ENCODE measurements at regions not wholly inside any gene's neighbourhood (a gene's known extent, or its start where the extent isn't known, plus 50 kb on each side); places are given as distances from the start of the nearest gene placed in this dataset.
"Not testable (repeated sequence)": the region's sequence is repeated elsewhere in the genome, so short reads cannot be mapped to it uniquely, and the experiment has no call there.

GRCh38 chr15:35937380-35937779, 391.4 kb upstream of the DPH6 start:
- no peak for DNase-seq

- no peak for DNase-seq
These were observed 399.1 kb upstream of the DPH6 start for GRCh38 chr15:35944945-35945585.

- DNase-seq: no peak
These were observed 407.5 kb upstream of the DPH6 start for GRCh38 chr15:35953424-35953823.

- no peak for DNase-seq
These were observed 410.1 kb upstream of the DPH6 start for GRCh38 chr15:35956056-35956455.

GRCh38 chr15:35958021-35958420, 412.1 kb upstream of the DPH6 start:
- DNase-seq: peak; percentile 89

GRCh38 chr15:35958975-35959374, 413.0 kb upstream of the DPH6 start:
- no peak for DNase-seq

GRCh38 chr15:35963326-35963725, 417.4 kb upstream of the DPH6 start:
- no peak for DNase-seq

GRCh38 chr15:35966781-35967180, 420.8 kb upstream of the DPH6 start:
- no peak for DNase-seq

GRCh38 chr15:35967968-35968367, 422.0 kb upstream of the DPH6 start:
- DNase-seq: not testable (repeated sequence)

- DNase-seq: no peak
These were observed 427.1 kb upstream of the DPH6 start for GRCh38 chr15:35973029-35973428.

GRCh38 chr15:35974052-35974451, 428.1 kb upstream of the DPH6 start:
- DNase-seq: no peak

GRCh38 chr15:35975941-35976340, 430.0 kb upstream of the DPH6 start:
- DNase-seq: no peak

- no peak for DNase-seq
These were observed 433.6 kb upstream of the DPH6 start for GRCh38 chr15:35979608-35980007.

- DNase-seq: no peak
These were observed 434.8 kb upstream of the DPH6 start for GRCh38 chr15:35980719-35981118.

- no peak for DNase-seq
These were observed 440.3 kb upstream of the DPH6 start for GRCh38 chr15:35986191-35986721.

GRCh38 chr15:35987056-35987455, 441.1 kb upstream of the DPH6 start:
- no peak for DNase-seq

- no peak for DNase-seq
These were observed 445.4 kb upstream of the DPH6 start for GRCh38 chr15:35991386-35991785.

GRCh38 chr15:35992791-35993190, 446.8 kb upstream of the DPH6 start:
- DNase-seq: no peak

- DNase-seq: no peak
These were observed 447.2 kb upstream of the DPH6 start for GRCh38 chr15:35993196-35993595.

GRCh38 chr15:35994876-35995275, 448.9 kb upstream of the DPH6 start:
- DNase-seq: no peak

- DNase-seq: no peak
These were observed 453.0 kb upstream of the DPH6 start for GRCh38 chr15:35998663-35999602.

- DNase-seq: peak; percentile 11
These were observed 459.0 kb upstream of the DPH6 start for GRCh38 chr15:36004891-36005490.

- no peak for DNase-seq
These were observed 459.6 kb upstream of the DPH6 start for GRCh38 chr15:36005542-36005941.

GRCh38 chr15:36007699-36008098, 461.7 kb upstream of the DPH6 start:
- DNase-seq: no peak
